NCI-H345 treated with DMSO at 0.1 percent for 48 hours (cell line): ENCODE measurements at regions not wholly inside any gene's neighbourhood (a gene's known extent, or its start where the extent isn't known, plus 50 kb on each side); places are given as distances from the start of the nearest gene placed in this dataset.
"Not testable (repeated sequence)": the region's sequence is repeated elsewhere in the genome, so short reads cannot be mapped to it uniquely, and the experiment has no call there.

Experiments used
- DNase-seq: peaks from one replicate; lab custom pipeline; 2025; ENCODE audit not compliant: unreplicated experiment; lab: John Stamatoyannopoulos, UW

GRCh38 chr10:33102071-33102470 lies 144.0 kb upstream of the ITGB1 start:
- DNase-seq = no peak

GRCh38 chr10:33101392-33101787 lies 143.4 kb upstream of the ITGB1 start:
- DNase-seq = no peak

- no peak for DNase-seq
Measured at GRCh38 chr10:33100781-33101391, 142.9 kb upstream of the ITGB1 start.

- DNase-seq = no peak
Measured at GRCh38 chr10:33099748-33100147, 141.7 kb upstream of the ITGB1 start.

- no peak for DNase-seq
Measured at GRCh38 chr10:33098951-33099663, 141.1 kb upstream of the ITGB1 start.

GRCh38 chr10:33095867-33096815 lies 138.1 kb upstream of the ITGB1 start:
- no peak for DNase-seq

- DNase-seq = no peak
Measured at GRCh38 chr10:33094263-33095051, 136.4 kb upstream of the ITGB1 start.

GRCh38 chr10:33093362-33093761 lies 135.3 kb upstream of the ITGB1 start:
- DNase-seq = no peak

GRCh38 chr10:33092596-33092995 lies 134.6 kb upstream of the ITGB1 start:
- no peak for DNase-seq

GRCh38 chr10:33091201-33091600 lies 133.2 kb upstream of the ITGB1 start:
- no peak for DNase-seq

- no peak for DNase-seq
Measured at GRCh38 chr10:33088990-33089389, 131.0 kb upstream of the ITGB1 start.

GRCh38 chr10:33087922-33088321 lies 129.9 kb upstream of the ITGB1 start:
- DNase-seq = no peak

- DNase-seq = no peak
Measured at GRCh38 chr10:33087152-33087551, 129.1 kb upstream of the ITGB1 start.

GRCh38 chr10:33086100-33086499 lies 128.1 kb upstream of the ITGB1 start:
- DNase-seq = no peak

- DNase-seq = no peak
Measured at GRCh38 chr10:33085313-33085833, 127.3 kb upstream of the ITGB1 start.

- no peak for DNase-seq
Measured at GRCh38 chr10:33084453-33084852, 126.4 kb upstream of the ITGB1 start.

GRCh38 chr10:33082373-33082895 lies 124.4 kb upstream of the ITGB1 start:
- DNase-seq = no peak

- not testable (repeated sequence) for DNase-seq
Measured at GRCh38 chr10:33080467-33080866, 122.4 kb upstream of the ITGB1 start.

- DNase-seq = no peak
Measured at GRCh38 chr10:33074443-33074842, 116.4 kb upstream of the ITGB1 start.

GRCh38 chr10:33073641-33074415 lies 115.8 kb upstream of the ITGB1 start:
- no peak for DNase-seq
